ENCODE measurements at regions not wholly inside any gene's neighbourhood (a gene's known extent, or its start where the extent isn't known, plus 50 kb on each side); places are given as distances from the start of the nearest gene placed in this dataset.

GRCh38 chr2:2649109-2650072, 318.3 kb upstream of the MYT1L start:
- TF ChIP-seq CTCF (IDR thresholded peaks at IDR 0.05; ENCODE audit: insufficient read depth, low read length, poor library complexity, severe bottlenecking) = no peak
- no peak for TF ChIP-seq EZH2phosphoT487 (conservative IDR thresholded peaks at IDR 0.05; ENCODE audit: low read length)

Data from SU-DHL-6 (cell line).